SJCRH30 (cell line): ENCODE measurements at regions not wholly inside any gene's neighbourhood (a gene's known extent, or its start where the extent isn't known, plus 50 kb on each side); places are given as distances from the start of the nearest gene placed in this dataset.
"Not testable (repeated sequence)": the region's sequence is repeated elsewhere in the genome, so short reads cannot be mapped to it uniquely, and the experiment has no call there.

Experiments used
- DNase-seq, 2 experiments: peaks; one replicate each; pipeline ENCODE4 v3.0.0-alpha.2; 2015 to 2020
- H3K27ac ChIP-seq: fragments of 250-450 bp; sonication (Bioruptor Pico); 2 replicates; pipeline ENCODE4 v1.5.1; 2020; ENCODE audit warnings: mild to moderate bottlenecking, moderate library complexity
- H3K27me3 ChIP-seq: fragments of 250-450 bp; sonication (Bioruptor Pico); 2 replicates; pipeline ENCODE4 v1.5.1; 2020; ENCODE audit warnings: mild to moderate bottlenecking, moderate library complexity
- H3K36me3 ChIP-seq: fragments of 250-450 bp; sonication (Bioruptor Pico); 2 replicates; pipeline ENCODE4 v1.5.1; 2020; ENCODE audit warnings: mild to moderate bottlenecking, moderate library complexity
- H3K4me1 ChIP-seq: fragments of 250-450 bp; sonication (Bioruptor Pico); 2 replicates; pipeline ENCODE4 v1.5.1; 2020; ENCODE audit warnings: mild to moderate bottlenecking, moderate library complexity
- H3K4me3 ChIP-seq: fragments of 250-450 bp; sonication (Bioruptor Pico); 2 replicates; pipeline ENCODE4 v1.5.1; 2020; ENCODE audit warnings: mild to moderate bottlenecking, moderate library complexity
- H3K9me3 ChIP-seq: fragments of 250-450 bp; sonication (Bioruptor Pico); replicated peaks from 2 replicates; pipeline ENCODE4 v1.5.1; 2020; ENCODE audit warnings: mild to moderate bottlenecking, moderate library complexity

DNA sequence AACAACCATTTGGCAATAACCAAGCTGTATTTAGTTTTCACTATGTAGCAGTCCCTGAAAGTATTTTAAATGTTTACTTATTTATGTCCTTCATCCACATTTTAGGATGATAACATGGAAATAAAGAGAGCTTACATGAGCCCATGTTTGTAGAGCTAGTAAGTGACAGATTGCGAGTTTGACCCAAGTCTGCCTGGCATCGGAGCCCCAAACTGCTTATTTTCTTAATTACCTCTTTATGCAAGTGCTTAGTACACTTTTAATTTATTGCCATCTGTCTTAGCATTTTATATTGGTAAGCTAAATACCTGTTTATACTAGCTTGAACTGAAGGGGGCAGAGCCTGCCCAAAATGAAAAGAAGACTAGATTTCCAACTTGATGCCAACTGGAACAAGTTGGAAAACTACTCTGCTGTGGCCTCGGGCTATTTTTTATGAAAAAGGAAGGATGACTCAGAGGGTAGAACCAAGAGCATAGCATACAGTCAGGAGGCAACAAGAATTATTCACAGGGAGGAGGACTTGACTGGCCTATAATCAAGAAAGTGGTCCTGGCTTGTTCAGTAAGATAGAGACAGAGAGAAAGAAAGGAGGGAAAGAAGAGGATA lies 150.2 kb downstream of the NDFIP2 start:
- Histone ChIP-seq H3K27me3 (no peaks in the 10 kb centered on the region), H3K9me3 (0 out of 2 replicates have a peak, but pooled peaks cover 3% of the 10 kb centered on the region), H3K4me3 (no peak overlapping the region), H3K27ac (no peak overlapping the region), H3K4me1 (peaks cover 8% of the 10 kb centered on the region), H3K36me3 (no peaks in the 10 kb centered on the region)
- peak; percentile 66 to 81 for DNase-seq

DNA sequence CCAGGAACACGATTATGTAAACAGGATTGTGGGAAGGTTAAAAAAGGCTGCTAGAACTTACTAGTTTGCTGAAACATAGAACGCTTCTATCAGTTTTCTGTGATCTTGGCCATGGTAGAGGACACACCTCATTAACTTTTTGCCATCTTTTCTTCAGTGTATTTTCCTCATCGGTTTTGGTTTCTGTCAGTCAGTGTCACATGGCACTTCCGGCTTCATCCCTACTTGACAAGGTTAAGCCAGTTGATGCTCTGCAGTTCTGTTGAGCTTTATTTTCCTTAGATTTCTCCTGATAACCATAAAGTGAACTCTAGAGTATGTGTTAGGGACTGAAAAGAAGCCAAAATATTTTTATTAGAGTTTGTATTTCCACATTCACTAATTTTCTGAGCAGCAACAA lies 147.5 kb downstream of the NDFIP2 start:
- Histone ChIP-seq H3K4me1 (peaks cover 8% of the 10 kb centered on the region), H3K9me3 (no peaks in the 10 kb centered on the region), H3K27ac (no peak overlapping the region), H3K4me3 (no peak overlapping the region), H3K36me3 (no peaks in the 10 kb centered on the region), H3K27me3 (no peaks in the 10 kb centered on the region)
- no peak for DNase-seq

DNA sequence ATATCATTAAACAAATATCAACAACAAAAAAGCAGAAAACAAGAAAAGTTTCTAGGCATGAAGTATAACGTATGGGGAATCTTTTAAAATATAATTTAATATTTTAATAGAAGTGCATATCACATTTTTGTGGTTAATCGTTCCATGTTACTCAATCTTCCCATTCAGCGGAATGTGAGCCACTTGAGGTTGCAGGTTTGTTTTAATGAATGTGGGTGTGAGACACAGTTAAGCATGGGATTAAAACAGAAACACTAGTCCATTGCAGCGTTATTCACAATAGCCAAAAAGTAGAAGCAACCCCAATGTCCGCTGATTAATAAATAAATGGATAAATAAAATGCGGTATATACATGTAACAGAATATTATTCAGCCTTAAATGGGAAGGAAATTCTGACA lies 146.0 kb downstream of the NDFIP2 start:
- peaks cover 8% of the 10 kb centered on the region for H3K4me1 ChIP-seq
- H3K27ac ChIP-seq: no peak overlapping the region
- H3K36me3 ChIP-seq: no peaks in the 10 kb centered on the region
- H3K9me3 ChIP-seq: no peaks in the 10 kb centered on the region; the same call in 1 of the 2 replicates
- no peaks in the 10 kb centered on the region for H3K27me3 ChIP-seq
- no peak overlapping the region for H3K4me3 ChIP-seq
- DNase-seq: no peak

DNA sequence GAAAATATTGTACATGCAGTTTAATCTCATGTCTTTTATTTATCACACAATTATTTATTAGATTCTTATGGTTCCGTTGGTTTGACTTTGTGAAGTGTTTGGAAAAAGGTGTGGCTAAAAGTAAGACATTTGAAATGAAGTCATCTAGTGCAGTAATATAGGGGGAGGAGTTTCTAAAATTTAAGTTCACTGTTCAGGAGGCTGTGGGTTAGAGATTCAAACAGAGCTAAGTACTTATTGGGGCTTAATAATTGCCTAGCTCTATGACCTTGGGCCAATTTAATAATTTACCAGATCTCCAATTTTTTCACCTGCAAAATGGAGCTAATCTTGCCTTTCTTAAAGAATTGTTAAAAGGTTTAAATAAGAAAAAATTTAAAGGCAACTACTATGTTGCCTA lies 144.6 kb downstream of the NDFIP2 start:
- Histone ChIP-seq H3K36me3 (no peaks in the 10 kb centered on the region), H3K27me3 (no peaks in the 10 kb centered on the region), H3K27ac (no peak overlapping the region), H3K4me3 (no peak overlapping the region), H3K4me1 (peaks cover 4% of the 10 kb centered on the region), H3K9me3 (peaks cover 3% of the 10 kb centered on the region)
- DNase-seq: no peak

DNA sequence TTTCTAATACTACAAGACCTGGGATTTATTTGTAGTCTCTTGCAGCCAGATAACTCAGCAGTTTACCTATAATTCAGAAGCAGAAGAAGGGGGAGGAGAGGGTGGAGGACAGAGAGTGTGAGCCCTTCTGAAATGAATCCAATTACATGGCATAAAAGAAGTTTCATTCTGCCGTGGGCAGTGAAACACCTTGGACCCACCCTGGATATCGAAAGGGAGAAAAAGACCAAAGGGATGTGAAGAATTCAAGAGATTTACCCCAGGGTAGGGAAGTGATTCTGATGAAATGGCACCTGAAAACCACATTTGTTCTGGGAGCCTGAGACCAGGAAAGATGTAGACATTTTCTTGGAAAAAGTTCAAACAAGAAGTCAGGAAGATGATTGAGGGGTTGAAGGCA lies 140.9 kb downstream of the NDFIP2 start:
- Histone ChIP-seq H3K9me3 (peaks cover 3% of the 10 kb centered on the region), H3K4me3 (no peak overlapping the region), H3K4me1 (no peaks in the 10 kb centered on the region), H3K27me3 (no peaks in the 10 kb centered on the region), H3K27ac (no peak overlapping the region), H3K36me3 (no peaks in the 10 kb centered on the region)
- DNase-seq: no peak

DNA sequence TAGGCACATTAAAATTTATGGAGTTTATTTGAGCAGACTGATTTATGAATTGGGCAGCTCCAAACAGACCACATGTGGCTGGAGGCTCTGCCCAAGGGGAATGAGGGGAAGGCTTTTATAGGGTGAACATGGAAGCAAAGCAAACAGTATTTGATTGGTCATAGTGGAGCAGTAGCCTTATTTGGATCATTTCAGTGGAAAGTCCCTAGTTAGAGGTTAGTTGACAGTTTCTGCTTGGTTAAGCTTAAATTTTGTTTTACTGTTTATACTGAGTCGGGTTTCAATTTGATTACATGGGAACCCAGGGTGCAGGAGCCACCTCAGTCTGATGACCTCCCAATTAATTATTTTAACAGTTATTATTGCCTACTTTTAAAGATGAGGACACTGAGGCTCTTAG lies 140.5 kb downstream of the NDFIP2 start:
- Histone ChIP-seq H3K4me3 (no peak overlapping the region), H3K36me3 (no peaks in the 10 kb centered on the region), H3K9me3 (peaks cover 4% of the 10 kb centered on the region), H3K27ac (no peak overlapping the region), H3K4me1 (no peaks in the 10 kb centered on the region), H3K27me3 (no peaks in the 10 kb centered on the region)
- no peak for DNase-seq

DNA sequence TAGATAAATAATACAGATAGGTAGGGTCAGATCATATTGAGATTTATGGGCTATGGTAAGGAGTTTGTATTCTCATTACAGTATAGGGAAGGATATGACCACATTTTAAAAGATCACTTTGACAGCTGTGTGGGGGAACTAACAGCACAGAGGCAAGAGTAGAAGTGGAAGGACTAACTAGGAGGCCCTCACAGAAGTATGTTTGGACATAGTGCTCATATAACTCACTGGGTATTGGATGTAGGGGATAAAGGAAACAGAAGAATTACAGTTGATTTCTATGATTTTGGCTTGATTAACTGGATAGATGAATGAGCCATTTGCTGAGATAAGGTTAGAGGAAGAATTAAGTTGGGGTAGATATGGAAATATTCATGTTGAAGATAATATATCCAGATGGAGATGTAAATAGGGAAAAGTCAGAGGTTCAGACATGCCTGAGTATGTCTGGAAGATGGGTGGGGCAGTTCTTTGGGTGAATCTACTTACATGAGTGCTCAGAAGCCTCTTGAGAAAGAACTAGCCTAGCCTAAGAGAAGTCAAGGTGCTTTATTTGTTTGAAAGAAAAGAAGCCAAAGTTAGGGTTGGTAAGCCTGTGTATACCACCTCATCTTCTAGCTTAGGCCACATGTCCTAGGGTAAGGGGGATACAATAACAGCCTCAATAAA lies 133.4 kb downstream of the NDFIP2 start:
- DNase-seq: no peak
- Histone ChIP-seq H3K4me3 (no peak overlapping the region), H3K9me3 (peaks cover 15% of the 10 kb centered on the region; the same call in 1 of the 2 replicates), H3K36me3 (no peaks in the 10 kb centered on the region), H3K27ac (no peak overlapping the region), H3K4me1 (no peaks in the 10 kb centered on the region), H3K27me3 (no peaks in the 10 kb centered on the region)

DNA sequence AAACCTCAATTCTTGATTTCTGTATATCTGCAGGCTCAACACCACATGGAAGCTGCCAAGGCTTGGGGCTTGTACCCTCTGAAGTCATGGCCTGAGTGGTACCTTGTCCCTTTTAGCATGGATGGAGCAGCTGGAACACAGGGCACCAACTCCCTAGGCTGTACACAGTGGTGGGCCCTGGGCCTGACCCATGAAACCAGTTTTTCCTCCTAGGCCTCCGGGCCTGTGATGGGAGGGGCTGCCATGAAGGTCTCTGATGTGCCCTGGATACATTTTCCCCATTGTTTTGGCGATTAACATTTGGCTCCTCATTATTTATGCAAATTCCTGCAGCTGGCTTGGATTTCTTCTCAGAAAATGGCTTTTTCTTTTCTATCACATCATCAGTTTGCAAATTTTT lies 131.6 kb downstream of the NDFIP2 start:
- H3K27ac ChIP-seq: no peak overlapping the region
- H3K4me1 ChIP-seq: no peaks in the 10 kb centered on the region
- no peak for DNase-seq
- no peaks in the 10 kb centered on the region for H3K27me3 ChIP-seq
- peaks cover 21% of the 10 kb centered on the region; the same call in 1 of the 2 replicates for H3K9me3 ChIP-seq
- H3K36me3 ChIP-seq: no peaks in the 10 kb centered on the region
- H3K4me3 ChIP-seq: no peak overlapping the region

DNA sequence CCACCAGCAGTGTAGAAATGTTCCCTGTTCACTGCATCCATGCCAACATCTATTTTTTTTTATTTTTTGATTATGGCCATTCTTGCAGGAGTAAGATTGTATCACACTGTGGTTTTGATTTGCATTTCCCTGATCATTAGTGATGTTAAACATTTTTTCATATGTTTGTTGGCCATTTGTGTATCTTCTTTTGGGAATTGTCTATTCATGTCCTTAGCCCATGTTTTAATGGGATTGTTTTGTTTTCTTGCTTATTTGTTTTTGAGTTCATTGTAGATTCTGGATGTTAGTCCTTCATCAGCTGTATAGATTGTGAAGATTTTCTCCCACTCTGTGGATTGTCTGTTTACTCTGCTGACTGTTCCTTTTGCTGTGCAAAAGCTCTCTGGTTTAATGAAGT lies 126.9 kb downstream of the NDFIP2 start:
- Histone ChIP-seq H3K4me1 (peaks cover 13% of the 10 kb centered on the region), H3K9me3 (peaks cover 25% of the 10 kb centered on the region)
- H3K4me3 ChIP-seq, DNase-seq, H3K27me3 ChIP-seq, H3K36me3 ChIP-seq, H3K27ac ChIP-seq: not testable (repeated sequence)
